HG03571 (cell line): ENCODE measurements at regions not wholly inside any gene's neighbourhood (a gene's known extent, or its start where the extent isn't known, plus 50 kb on each side); places are given as distances from the start of the nearest gene placed in this dataset.

Experiments used
- ATAC-seq: cut with Tn5 transposase; IDR thresholded peaks from one replicate; pipeline ENCODE4 v1.9.1; 2021; ENCODE audit not compliant: unreplicated experiment

DNA sequence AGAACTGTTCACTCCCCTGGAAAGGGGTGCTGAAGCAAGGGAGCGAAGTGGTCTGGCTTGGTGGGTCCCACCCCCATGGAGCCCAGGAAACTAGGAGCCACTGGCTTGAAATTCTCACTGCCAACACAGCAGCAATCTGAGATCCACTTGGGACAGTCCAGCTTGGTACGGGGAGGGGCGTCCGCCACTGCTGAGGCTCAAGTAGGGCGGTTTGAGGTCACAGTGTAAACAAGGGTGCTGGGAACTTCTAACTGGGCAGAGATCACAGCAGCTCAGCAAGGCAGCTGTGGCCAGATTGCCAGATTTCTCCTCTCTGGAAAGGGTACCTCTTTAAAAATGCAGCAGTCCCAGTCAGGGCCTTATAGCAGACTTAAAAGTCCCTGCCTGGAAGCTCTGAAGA is 53.9 kb upstream of the GALNTL6 start:
- no peak for ATAC-seq

DNA sequence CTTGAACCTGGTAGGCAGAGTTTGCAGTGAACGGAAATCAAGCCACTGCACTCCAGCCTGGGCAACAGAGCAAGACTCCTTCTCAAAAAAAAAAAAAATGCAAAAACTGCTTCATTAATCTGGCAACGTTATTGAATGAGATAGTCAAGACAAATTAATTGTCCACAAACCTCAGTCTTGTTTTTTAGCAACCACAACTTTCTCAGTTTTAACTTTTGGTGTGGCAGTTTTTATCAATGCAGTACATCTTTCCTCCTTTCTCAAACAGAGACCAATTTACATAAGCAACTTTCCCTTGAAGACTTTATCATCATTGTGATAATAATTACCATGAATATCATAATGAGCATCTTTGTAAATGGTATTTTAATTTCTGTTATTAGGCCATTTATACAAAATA is 61.7 kb upstream of the GALNTL6 start:
- no peak for ATAC-seq

DNA sequence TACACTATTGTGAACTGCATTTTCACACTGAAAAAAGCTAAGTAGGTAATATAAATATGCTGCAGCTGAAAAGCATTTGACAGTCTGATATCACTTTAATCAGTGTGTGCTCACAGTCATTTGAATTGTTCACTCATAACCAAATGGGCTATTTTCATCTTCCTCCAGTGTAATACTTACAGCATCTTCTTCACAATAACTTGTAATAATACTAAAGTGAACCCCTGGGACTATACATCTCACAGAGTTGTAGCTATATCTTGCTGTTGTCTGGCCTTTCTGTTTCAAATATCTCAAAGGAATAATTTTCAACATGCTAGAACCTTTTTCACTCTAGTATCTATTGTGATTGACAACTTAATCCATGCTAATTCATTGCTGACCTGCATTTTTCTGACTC is 66.8 kb upstream of the GALNTL6 start:
- no peak for ATAC-seq

DNA sequence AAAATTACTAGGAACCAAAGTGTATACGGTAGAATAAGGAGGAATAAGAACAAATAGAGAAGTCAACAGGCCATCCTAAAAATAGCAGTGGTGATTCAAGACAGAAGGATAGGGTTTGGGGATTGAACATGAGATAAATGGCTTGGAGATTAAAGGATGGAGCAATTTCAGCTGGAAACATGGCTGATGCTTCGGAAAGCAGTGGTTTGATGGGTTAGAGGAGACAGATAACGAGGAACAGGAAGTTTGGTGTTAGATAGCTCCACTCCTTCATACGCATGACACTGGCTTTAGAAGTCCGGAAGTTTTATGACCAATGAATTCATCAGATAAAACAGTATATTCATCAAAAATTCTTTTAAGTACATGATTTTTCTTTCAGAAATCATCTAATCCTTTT is 70.8 kb upstream of the GALNTL6 start:
- ATAC-seq, result no peak

DNA sequence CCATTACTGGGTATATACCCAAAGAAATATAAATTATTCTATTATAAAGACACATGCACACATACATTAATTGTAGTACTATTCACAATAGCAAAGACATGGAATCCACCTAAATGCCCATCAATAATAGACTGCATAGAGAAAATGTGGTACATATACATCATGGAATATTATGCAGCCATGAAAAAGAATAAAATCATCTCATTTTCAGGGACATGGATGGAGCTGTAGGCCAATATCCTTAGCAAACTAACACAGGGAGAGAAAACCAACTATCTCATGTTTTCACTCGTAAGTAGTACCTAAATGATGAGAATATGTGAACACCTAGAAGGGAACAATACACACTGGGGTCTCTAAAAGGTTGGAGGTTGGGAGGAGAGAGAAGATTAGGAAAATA is 86.0 kb upstream of the GALNTL6 start:
- no peak for ATAC-seq

DNA sequence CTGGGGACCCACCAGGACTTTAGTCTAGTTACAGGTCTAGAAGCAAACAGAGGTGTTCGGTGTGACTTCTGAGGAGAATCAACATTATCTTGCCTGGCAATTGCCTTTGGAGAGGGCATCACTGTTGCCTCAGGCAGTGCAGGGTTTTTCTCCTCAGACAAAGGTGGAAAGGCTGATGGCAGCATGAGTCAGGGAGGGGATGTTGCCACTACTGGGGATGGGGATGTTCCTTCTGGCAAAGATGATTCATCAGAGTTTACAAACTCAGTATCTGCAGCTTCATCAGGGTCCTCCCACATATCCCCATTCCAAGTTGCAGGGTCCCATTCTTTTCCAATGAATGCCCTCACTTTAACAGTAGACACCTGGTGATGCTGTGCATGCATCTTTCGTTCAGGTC is 91.3 kb upstream of the GALNTL6 start:
- ATAC-seq, result no peak

DNA sequence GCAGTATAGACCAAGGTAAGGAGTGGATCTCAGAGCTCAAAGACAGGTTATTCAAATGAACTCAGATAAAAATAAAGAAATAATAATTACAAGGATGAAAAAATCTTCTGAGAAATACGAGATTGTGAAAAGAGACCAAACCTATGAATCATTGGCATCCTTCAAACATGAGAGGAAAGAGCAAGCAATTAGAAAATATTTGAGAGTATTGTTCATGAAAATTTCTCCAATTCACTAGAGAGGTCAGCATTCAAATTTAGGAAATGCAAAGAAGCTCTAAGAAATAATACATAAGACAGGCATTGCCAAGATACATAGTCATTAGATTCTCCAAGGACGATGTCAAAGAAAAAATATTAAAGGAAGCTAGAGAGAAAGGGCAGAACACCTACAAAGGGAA is 93.5 kb upstream of the GALNTL6 start:
- no peak for ATAC-seq

DNA sequence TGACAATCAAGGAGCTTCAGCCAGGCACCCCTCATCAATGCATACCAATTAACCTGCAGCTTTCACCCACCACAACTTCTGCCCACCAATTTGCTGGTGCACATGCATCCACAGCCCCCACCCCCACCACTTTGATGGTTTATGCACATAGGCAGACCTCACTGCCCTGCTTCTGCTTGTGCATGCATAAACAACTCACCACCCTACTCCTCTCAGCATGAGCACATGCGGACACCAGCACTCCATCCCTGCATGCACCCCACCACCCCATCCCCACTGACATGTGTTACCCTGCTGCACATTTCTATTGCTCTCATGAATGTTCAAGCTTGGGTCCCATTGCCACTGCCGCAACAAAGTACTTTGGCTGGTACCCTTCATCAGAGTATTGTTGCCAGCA is 94.5 kb upstream of the GALNTL6 start:
- ATAC-seq, result no peak

DNA sequence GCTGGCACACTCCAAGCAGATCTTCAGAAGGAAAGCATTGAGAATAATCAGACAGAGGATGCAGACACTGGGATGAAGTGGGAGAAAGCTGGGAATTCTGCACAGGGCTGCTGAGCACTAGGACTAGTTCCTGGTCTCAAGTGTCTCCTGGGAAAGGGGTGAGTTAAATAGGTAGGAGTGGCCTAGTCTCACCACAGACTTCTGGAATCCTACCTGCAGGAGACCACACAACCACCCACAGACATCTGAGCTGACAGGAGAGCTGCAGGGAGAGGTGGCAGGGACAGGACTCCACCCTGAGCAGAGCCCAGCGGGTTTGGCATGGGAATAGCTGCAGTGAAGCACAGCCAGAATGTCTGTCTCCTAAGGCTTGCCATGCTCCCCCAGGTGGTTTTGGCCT is 95.1 kb upstream of the GALNTL6 start:
- no peak for ATAC-seq

DNA sequence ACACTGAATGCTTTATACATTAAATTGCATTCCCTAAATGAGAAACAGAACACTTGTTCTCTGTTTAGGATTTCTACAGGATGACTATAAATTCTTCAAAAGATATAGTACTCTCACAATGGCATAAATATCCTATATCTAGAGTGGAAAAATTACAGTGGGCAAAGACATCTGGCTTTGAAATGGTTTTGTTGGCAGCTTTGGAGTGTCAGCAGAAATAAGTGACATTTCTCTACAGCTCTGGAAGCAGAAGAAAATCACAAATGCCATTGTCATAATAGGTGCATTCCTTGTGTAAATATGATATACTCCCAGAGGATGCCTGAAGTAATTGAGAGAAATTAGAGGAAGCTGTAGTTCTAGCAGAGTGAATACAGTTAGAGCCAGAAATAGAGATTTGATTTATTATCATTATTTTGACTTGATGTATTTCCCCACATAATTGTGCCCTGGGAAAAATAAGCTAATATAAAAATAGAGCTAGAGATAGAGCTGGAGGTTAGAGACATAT is 95.9 kb upstream of the GALNTL6 start:
- no peak for ATAC-seq

DNA sequence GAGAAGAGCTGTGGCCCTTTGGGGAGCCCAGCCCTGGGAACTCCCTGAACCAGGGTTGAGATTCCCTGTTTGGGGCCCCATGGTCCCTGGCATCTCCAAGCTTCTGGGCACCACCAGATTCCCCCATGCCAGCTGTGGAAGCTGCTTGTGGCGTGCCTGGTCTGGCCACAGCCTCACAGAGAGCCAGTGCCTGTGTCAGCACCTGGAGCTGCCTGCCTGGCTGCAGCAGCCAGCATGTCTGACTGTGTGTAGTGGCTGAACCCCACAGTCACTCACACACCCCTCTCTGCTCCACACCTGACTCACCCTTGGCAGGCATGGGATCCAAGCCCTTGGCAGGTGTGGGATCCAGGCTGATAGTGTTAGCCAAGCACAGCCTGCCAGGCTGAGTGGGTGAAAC is 97.2 kb upstream of the GALNTL6 start:
- ATAC-seq, result no peak

DNA sequence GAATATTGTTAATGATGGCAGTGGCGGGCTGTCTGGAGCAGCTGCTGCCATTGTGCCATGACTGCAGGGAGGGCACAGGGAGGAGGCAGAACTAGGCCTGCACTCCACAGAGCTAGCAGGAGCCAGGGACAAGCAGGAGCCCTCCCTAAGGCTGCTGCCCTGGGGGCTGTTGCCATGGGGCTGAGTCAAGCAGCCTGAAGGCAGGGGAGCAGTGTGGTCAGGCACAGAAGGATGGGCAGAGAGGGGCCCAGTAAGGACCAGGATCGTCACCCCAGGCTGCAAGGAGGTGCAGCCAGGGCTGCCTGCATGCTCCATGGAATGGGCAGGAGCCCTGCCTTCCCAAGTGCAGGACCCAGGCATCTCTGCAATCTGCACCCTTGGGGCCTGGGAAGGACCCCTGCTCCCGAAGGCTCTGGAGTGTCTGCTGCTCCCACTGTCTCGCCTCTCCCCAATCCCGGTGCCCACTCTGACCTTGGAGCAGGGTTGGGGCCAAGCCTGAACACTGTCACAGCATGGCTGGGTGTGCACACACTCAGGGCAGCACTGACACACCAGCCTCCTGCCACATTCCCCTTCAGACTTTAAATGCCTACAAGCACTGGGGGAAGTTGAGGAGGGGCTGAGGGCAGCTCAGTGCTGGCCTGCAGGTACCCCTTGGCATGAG is 98.3 kb upstream of the GALNTL6 start:
- ATAC-seq, result no peak

DNA sequence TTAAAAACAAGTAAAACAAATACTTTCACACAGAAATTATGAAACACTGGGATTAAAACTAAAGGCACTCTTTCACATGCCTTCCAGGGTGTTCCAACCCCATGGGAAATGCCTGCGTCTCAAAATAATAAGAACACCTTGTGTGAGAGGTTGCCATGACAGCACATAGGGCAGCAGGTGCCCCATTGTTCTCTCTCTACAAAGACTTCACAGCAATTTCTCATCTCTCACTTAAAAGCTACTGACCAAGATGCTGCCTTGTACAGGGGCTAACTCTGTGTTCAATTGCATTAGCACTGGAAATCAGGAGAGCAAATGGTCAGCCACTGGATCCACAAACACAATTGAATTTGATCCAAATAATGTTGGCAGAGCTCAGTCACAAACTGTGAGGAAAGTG is 102.5 kb upstream of the GALNTL6 start:
- no peak for ATAC-seq

DNA sequence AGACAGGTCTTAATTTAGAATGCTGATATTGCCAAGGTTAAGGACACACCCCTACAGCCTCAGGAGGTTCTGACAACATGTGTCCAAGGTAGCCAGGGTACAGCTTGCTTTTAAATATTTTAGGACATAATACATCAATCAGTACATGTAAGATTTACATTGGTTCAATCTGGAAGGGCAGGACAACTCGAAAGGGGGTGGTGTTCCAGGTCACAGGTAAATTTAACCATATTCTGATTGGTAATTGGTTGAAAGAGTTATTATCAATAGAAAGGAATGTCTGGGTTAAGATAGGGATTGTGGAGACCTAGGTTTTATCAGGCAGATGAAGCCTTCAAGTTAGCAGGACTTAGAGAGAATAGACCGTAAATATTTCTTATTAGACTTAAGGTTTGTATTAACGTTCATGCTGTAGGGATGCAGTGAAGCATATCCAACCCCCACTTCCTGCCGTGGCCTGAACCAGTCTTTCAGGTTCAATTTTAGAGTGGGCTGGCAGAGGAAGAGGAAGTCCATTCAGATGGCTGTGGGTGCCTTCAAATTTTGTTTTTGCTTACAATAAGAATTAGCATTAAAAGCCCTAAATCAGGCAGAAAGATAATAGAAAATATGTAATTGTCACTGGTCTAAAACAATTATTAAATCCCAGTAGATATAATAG is 136.5 kb upstream of the GALNTL6 start:
- ATAC-seq, result peak; percentile 100

DNA sequence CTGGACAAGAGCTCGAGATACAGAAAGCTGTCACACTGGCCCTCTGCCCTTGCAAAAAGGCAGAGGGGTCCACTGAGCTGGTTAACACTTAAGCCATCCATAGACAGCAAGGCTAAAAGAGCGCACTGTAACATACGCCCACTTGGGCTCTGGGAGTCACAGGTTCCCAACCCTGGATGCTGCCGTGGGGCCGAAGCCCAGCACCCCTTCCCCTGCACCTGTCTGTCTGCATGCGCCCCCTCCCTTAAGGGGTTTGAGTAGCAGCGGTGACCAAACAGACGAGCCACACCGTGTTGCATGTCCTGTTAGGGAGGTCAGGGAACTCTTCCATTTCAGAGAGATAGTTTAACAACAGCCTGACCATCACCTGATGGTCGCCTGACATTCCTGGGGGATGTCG is 138.4 kb upstream of the GALNTL6 start:
- no peak for ATAC-seq

DNA sequence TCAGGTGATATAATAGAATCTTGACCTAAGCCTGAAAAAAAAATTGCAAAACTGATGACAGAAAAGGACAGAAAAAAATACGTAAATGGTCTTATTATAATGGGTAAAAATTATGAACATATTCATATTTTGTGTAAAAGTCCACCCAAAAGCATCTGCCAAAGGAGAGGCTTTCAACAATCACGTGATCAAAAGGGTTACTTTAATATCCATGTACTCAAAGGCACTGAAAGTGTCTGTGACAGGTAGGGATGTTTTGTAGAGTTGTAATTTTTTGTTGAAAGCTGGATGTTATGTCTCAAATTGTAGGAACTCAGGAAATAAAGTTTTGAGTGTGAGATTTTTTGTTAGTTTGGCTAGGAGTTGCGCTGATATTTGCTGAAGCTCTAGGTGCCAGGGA is 144.8 kb upstream of the GALNTL6 start:
- no peak for ATAC-seq

DNA sequence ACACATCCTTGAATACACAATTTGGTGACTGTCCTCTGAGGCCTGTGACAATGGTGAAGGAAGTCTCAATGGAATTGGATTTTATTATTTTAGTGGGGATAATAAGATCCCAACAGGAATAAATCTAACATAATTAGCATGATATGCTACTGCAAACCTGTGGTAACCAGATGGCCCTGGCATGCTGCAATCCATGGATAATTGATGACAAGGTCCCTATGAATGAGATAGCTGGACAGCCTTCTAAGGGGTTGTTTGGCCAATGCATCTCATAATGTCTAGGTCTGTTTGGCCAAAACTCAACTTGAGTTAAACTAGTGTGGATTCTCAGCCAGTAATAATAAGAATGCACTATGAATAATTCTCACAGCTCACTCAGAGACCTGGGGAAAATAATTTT is 145.3 kb upstream of the GALNTL6 start:
- no peak for ATAC-seq

DNA sequence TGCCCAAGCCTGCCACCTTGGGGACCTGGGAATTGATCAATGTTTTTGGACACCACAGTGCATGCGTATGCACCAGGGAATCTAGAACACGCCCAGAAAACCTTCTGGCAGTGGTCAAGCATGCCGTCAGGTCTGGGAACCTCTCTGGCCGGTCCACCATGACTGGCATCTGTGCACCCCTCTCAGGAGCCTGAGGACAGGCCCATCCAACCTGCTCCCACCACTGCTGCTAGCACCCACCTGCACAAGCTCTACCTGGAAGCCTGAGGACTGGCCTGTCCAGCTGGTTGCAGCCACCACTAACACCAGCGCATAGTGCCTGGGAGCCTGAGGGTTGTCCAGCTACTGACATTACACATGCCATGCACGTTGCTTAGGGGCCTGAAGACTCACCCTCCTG is 162.1 kb upstream of the GALNTL6 start:
- no peak for ATAC-seq

DNA sequence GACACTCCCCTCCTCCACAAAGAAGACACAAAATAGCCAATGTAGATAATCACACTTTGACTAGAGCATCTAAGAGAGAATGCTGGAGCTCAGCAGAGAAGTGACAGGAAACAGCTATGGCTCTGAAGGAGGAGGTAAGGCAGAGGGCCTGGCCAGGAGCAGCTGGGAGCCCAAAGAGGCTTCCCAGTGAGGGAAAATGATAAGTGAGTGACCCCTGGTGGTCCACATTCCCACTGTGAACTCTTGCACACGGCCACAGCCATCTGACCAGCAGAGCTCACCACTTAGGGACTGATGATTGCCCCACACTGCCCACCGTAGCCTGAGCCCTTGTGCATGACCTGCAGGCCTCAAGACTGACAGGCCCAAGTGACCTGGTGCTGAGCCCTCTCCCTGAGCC is 162.7 kb upstream of the GALNTL6 start:
- ATAC-seq, result peak; percentile 63

DNA sequence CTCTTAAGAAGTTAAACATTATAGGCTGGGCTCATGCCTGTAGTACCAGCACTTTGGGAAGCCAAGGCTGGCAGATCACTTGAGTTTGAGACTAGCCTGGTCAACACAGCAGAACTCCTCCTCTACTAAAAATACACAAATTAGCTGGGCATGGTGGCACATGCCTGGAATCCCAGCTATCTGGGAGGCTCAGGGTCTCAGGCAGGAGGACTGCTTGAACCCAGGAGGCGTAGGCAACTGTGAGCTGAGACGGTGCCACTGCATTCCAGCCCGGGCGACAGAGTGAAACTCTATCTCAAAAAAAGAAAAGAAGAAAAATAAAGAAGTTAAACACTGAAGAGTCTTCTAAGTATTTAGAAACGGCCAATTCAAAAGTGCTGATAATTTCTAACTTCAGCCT is 164.3 kb upstream of the GALNTL6 start:
- ATAC-seq, result no peak

DNA sequence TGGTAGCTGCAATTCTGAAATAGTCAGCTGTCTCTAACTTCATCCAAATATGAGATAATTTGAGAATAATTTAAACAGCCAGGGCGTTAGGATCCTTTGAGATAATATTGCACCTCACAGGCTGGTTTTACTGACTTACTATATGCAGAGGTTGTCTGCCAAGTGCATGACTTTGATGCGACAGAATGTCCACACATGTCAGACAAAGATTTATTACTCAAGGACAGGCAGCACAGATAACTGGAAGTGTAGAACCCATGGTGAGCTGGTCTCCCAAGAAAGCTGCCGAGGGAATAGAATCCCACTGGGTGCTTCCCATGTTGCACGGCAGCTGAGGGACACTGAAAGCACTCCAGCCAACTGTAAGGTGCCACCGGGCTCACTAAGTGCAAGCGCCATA is 166.2 kb upstream of the GALNTL6 start:
- ATAC-seq, result no peak

DNA sequence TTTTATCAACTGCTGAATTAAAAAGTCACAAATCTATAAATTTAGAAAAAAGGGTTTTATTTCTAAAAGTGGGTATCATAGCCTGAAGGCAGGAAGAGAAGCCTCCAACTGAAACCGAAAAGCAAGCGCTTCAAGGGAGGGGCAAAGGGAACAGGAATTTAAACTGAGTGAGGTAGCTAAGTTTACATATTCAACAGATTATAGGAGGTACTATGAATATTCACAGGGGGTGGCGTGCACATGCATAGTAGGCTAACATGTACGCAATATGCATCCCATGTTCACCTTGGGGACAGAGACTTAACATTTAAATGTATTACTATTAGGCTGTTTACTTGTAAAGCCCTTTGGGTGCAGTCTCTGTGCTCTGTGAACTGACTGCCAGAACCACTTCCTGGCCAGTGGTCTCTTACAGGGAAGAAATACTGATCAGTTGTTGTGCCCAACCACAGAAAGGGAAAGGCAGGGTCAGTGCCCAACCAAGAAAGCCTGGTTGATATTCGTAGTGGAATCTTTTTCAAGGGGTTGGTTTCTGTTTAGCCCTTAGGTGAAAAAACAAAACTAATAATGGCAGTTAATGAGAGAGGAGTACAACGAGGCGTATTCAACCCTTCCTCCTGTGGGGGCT is 168.7 kb upstream of the GALNTL6 start:
- peak; percentile 85 for ATAC-seq
